KMS-11 (cell line): ENCODE measurements at regions not wholly inside any gene's neighbourhood (a gene's known extent, or its start where the extent isn't known, plus 50 kb on each side); places are given as distances from the start of the nearest gene placed in this dataset.

ENCODE experiments used
- H2AFZ ChIP-seq: fragments of 200-600 bp; sonication (generic); 2 replicates; pipeline ENCODE4 v1.6.1; 2016; ENCODE audit warnings: antibody characterized with exemption, mixed run types, low read depth
- H3K27ac ChIP-seq: fragments of 200-600 bp; sonication (generic); 2 replicates; pipeline ENCODE4 v1.6.1; 2016; ENCODE audit warnings: mild to moderate bottlenecking, mixed run types
- H3K27me3 ChIP-seq: fragments of 200-600 bp; sonication (generic); 2 replicates; pipeline ENCODE4 v1.6.1; 2017; ENCODE audit warnings: mild to moderate bottlenecking, low read depth, mixed run types, moderate library complexity; ENCODE audit not compliant: insufficient read depth
- H3K36me3 ChIP-seq: fragments of 200-600 bp; sonication (generic); 2 replicates; pipeline ENCODE4 v1.6.1; 2017; ENCODE audit warnings: mild to moderate bottlenecking, mixed run types; ENCODE audit not compliant: insufficient read depth
- H3K4me1 ChIP-seq: fragments of 200-600 bp; sonication (generic); 2 replicates; pipeline ENCODE4 v1.6.1; 2016; ENCODE audit warnings: mild to moderate bottlenecking, low read depth, mixed run types; ENCODE audit not compliant: poor library complexity, severe bottlenecking
- H3K4me2 ChIP-seq: fragments of 200-600 bp; sonication (generic); 2 replicates; pipeline ENCODE4 v1.7.0; 2016; ENCODE audit warnings: mild to moderate bottlenecking, mixed run types
- H3K4me3 ChIP-seq: fragments of 200-600 bp; sonication (generic); IDR thresholded peaks from 2 replicates; pipeline ENCODE4 v1.6.1; 2017; ENCODE audit warnings: low read depth, low read length, mixed read lengths; ENCODE audit not compliant: insufficient read depth
- H3K79me2 ChIP-seq: fragments of 200-600 bp; sonication (generic); 2 replicates; pipeline ENCODE4 v1.6.1; 2016; ENCODE audit warnings: low read depth, mixed run types; ENCODE audit not compliant: insufficient read depth
- H3K9ac ChIP-seq: fragments of 200-600 bp; sonication (generic); 2 replicates; pipeline ENCODE4 v1.6.1; 2016; ENCODE audit warnings: mild to moderate bottlenecking, mixed run types
- H4K20me1 ChIP-seq: fragments of 200-600 bp; sonication (generic); 2 replicates; pipeline ENCODE4 v1.6.1; 2016; ENCODE audit warnings: mild to moderate bottlenecking, mixed run types; ENCODE audit not compliant: insufficient read depth
- TF ChIP-seq, protein P1 (sequence below): fragments of 200-600 bp; sonication (generic); conservative IDR thresholded peaks from 2 replicates; pipeline ENCODE4 v1.6.1; 2017; ENCODE audit warnings: low read depth, mild to moderate bottlenecking, antibody characterized with exemption, low read length, moderate library complexity, mixed read lengths

DNA sequence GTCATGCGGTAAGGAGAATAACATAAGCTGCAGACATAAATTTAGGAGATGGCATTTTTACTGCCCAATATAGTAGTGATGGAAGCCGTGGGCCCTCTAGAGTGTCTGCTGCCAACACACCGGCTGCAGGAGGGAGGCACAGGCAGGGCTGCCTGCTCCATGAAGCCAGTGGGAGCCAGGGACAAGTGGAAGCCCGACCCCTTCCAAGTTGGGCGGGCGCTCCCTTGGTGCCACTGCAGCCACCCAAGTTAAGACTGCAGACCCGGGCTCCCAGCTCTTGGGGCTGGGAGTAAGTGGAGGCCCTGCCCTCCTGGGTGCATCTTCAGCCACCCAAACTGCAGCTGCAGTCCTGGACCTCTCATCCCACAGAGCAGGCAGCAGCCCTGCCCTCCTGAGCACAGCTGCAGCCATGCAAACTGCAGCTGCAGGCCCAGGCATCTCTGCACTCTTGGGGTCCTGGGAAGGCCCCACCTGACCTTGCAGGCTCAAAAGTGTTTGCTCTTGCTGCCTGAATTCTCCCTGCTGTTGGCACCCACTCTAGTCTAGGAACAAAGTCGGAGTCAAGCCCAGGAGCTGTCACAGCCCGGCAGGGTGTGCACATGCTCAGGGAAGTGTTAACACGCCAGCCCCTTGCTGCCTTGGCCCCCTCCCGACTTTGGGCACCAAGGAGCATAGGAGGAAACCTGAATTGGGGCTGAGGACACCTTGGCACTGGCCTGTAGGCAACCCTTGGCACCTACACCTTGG lies 437.2 kb upstream of the PRMT6 start:
- H3K4me1 ChIP-seq = no peaks in the 10 kb centered on the region
- no peaks in the 10 kb centered on the region for H3K36me3 ChIP-seq
- no peak overlapping the region for H3K9ac ChIP-seq
- no peak overlapping the region for H3K27ac ChIP-seq
- H3K4me2 ChIP-seq = no peak overlapping the region
- H3K79me2 ChIP-seq = no peaks in the 10 kb centered on the region
- no peak overlapping the region for H3K4me3 ChIP-seq
- H2AFZ ChIP-seq = no peak overlapping the region
- no peaks in the 10 kb centered on the region for H3K27me3 ChIP-seq
- H4K20me1 ChIP-seq = no peaks in the 10 kb centered on the region
- TF ChIP-seq, protein P1, sequence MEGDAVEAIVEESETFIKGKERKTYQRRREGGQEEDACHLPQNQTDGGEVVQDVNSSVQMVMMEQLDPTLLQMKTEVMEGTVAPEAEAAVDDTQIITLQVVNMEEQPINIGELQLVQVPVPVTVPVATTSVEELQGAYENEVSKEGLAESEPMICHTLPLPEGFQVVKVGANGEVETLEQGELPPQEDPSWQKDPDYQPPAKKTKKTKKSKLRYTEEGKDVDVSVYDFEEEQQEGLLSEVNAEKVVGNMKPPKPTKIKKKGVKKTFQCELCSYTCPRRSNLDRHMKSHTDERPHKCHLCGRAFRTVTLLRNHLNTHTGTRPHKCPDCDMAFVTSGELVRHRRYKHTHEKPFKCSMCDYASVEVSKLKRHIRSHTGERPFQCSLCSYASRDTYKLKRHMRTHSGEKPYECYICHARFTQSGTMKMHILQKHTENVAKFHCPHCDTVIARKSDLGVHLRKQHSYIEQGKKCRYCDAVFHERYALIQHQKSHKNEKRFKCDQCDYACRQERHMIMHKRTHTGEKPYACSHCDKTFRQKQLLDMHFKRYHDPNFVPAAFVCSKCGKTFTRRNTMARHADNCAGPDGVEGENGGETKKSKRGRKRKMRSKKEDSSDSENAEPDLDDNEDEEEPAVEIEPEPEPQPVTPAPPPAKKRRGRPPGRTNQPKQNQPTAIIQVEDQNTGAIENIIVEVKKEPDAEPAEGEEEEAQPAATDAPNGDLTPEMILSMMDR = no peak

DNA sequence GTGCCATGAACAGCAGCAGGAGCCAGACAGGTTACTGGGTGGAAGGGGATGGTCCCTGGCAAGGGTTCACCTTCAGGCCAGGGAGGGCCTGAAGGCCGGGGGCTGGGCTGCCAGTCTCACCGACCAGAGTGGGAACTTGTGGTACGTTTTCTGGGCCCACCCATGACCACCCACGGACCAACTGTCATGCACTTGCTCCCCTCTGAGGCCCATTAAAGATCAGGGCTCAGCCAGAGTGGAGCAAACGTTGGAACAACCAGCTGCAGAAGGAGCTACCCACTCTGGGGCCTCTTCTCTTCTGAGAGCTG lies 436.7 kb upstream of the PRMT6 start:
- Histone ChIP-seq H3K4me2 (no peak overlapping the region), H2AFZ (no peak overlapping the region), H3K27ac (no peak overlapping the region), H3K27me3 (no peaks in the 10 kb centered on the region), H3K79me2 (no peaks in the 10 kb centered on the region), H3K4me3 (no peak overlapping the region), H3K36me3 (no peaks in the 10 kb centered on the region), H4K20me1 (no peaks in the 10 kb centered on the region), H3K4me1 (no peaks in the 10 kb centered on the region), H3K9ac (no peak overlapping the region)
- TF ChIP-seq, protein P1 = no peak

GRCh38 chr1:106620521-106620954 lies 435.9 kb upstream of the PRMT6 start:
- H3K79me2 ChIP-seq = no peaks in the 10 kb centered on the region
- H3K27me3 ChIP-seq = no peaks in the 10 kb centered on the region
- H2AFZ ChIP-seq = no peak overlapping the region
- no peak overlapping the region for H3K4me3 ChIP-seq
- H4K20me1 ChIP-seq = no peaks in the 10 kb centered on the region
- TF ChIP-seq, protein P1 = no peak
- H3K4me1 ChIP-seq = no peaks in the 10 kb centered on the region
- H3K4me2 ChIP-seq = no peak overlapping the region
- H3K27ac ChIP-seq = no peak overlapping the region
- H3K9ac ChIP-seq = no peak overlapping the region
- H3K36me3 ChIP-seq = no peaks in the 10 kb centered on the region

GRCh38 chr1:106621853-106622252 lies 434.6 kb upstream of the PRMT6 start:
- Histone ChIP-seq H3K27me3 (no peaks in the 10 kb centered on the region), H4K20me1 (no peaks in the 10 kb centered on the region), H3K36me3 (no peaks in the 10 kb centered on the region), H3K4me2 (no peak overlapping the region), H3K4me3 (no peak overlapping the region), H2AFZ (no peak overlapping the region), H3K79me2 (no peaks in the 10 kb centered on the region), H3K27ac (no peak overlapping the region), H3K9ac (no peak overlapping the region), H3K4me1 (no peaks in the 10 kb centered on the region)
- TF ChIP-seq, protein P1 = no peak
